Brain microvascular endothelial cell (primary cell): ENCODE measurements at regions not wholly inside any gene's neighbourhood (a gene's known extent, or its start where the extent isn't known, plus 50 kb on each side); places are given as distances from the start of the nearest gene placed in this dataset.

ENCODE experiments used
- DNase-seq: peaks from one replicate; pipeline ENCODE4 v3.0.0-alpha.2; 2020
- H3K27ac ChIP-seq: fragments of 250-450 bp; sonication (Bioruptor Pico); 2 replicates; pipeline ENCODE4 v1.5.1; 2020; ENCODE audit warnings: mild to moderate bottlenecking, moderate library complexity
- H3K27me3 ChIP-seq: fragments of 250-450 bp; sonication (Bioruptor Pico); replicated peaks from 2 replicates; pipeline ENCODE4 v1.5.1; 2020; ENCODE audit warnings: mild to moderate bottlenecking
- H3K36me3 ChIP-seq: fragments of 250-450 bp; sonication (Bioruptor Pico); replicated peaks from 2 replicates; pipeline ENCODE4 v1.5.1; 2020; ENCODE audit warnings: mild to moderate bottlenecking
- H3K4me3 ChIP-seq: 2 replicates; pipeline ENCODE4 v1.5.1; 2011; ENCODE audit warnings: low read depth, mild to moderate bottlenecking, control low read depth, low read length, moderate library complexity
- in situ Hi-C: cut with HindIII; loops from 2 replicates; pipeline ENCODE4 v1.10.0; 2017; ENCODE audit warnings: low sequenced_read_pairs, low pct_ligation_motif_present
- TF ChIP-seq, protein P1 (sequence below): IDR thresholded peaks from 2 replicates; pipeline ENCODE4 v1.5.1; 2011; ENCODE audit warnings: low read depth, mild to moderate bottlenecking, moderate library complexity, low read length, control low read depth, inconsistent platforms; ENCODE audit errors: missing control alignments

DNA sequence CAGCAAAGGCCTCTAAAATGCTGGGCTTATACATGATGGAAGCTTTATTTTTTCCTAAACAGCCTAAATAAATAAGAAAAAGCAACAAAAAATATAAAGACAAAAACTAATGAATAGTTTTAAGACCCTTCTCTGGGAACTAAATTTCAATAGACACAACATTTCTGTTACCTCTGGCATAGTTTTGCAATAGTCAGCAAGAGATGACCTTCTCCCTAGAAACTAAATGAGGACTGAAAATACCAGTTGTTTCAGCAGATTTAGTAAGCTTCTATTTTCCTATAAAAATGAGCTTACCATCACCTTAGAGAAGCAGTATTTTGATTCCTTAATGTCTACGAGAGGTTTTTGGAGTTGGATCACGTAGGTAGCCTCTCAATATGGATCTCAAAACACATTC is 471.4 kb upstream of the NRP1 start:
- no peak for DNase-seq
- Histone ChIP-seq H3K27ac (no peak overlapping the region), H3K4me3 (no peak overlapping the region), H3K27me3 (no peaks in the 10 kb centered on the region), H3K36me3 (no peaks in the 10 kb centered on the region)
- in situ Hi-C loops, result no loop called here
- TF ChIP-seq, protein P1, sequence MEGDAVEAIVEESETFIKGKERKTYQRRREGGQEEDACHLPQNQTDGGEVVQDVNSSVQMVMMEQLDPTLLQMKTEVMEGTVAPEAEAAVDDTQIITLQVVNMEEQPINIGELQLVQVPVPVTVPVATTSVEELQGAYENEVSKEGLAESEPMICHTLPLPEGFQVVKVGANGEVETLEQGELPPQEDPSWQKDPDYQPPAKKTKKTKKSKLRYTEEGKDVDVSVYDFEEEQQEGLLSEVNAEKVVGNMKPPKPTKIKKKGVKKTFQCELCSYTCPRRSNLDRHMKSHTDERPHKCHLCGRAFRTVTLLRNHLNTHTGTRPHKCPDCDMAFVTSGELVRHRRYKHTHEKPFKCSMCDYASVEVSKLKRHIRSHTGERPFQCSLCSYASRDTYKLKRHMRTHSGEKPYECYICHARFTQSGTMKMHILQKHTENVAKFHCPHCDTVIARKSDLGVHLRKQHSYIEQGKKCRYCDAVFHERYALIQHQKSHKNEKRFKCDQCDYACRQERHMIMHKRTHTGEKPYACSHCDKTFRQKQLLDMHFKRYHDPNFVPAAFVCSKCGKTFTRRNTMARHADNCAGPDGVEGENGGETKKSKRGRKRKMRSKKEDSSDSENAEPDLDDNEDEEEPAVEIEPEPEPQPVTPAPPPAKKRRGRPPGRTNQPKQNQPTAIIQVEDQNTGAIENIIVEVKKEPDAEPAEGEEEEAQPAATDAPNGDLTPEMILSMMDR, result no peak

DNA sequence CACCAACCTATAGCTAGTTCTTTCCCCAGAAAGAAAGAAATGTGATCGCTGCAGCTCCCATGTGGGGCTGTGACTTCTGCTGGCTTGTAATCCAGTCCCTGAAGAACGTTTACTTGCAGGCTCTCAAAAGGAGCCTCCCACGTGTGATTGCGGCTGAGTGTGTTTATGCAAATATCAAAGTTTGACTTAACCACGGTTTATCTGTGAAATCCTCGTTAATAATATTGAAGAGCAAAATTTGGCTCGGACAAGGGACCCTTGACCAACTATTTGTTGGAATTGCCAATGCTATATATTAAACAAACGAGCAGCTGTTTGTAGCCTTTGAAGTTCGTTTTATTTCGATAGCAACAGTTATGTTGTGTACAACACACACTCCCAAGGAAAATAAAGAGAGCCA is 470.1 kb upstream of the NRP1 start:
- in situ Hi-C loops, result no loop called here
- TF ChIP-seq, protein P1, result no peak
- no peaks in the 10 kb centered on the region for H3K36me3 ChIP-seq

DNA sequence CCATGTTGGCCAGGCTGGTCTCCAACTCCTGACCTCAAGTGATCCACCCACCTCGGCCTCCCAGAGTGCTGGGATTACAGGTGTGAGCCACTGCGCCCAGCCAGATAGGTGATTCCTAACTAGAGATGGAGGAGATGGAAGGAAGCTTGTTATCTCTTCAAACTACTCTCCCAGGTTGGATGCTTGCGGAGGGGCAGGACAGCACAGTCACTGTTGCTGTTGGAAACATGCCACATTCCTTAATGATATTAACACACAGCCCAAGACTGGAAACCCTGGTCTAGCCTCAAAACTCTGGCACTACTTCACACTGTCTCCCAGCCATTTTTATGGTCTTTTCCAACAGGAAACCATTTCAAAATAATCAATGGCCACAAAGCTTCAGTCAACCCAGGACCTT is 468.8 kb upstream of the NRP1 start:
- no peak overlapping the region for H3K4me3 ChIP-seq
- H3K36me3 ChIP-seq, result no peaks in the 10 kb centered on the region
- TF ChIP-seq, protein P1, result no peak
- DNase-seq, result peak; percentile 83
- no peaks in the 10 kb centered on the region for H3K27me3 ChIP-seq
- no peak overlapping the region for H3K27ac ChIP-seq
- in situ Hi-C loops, result no loop called here

More for the DNA sequence above, 470.1 kb upstream of the NRP1 start:
- Histone ChIP-seq H3K4me3 (no peak overlapping the region), H3K27me3 (no peaks in the 10 kb centered on the region), H3K27ac (no peak overlapping the region)
- DNase-seq, result no peak

DNA sequence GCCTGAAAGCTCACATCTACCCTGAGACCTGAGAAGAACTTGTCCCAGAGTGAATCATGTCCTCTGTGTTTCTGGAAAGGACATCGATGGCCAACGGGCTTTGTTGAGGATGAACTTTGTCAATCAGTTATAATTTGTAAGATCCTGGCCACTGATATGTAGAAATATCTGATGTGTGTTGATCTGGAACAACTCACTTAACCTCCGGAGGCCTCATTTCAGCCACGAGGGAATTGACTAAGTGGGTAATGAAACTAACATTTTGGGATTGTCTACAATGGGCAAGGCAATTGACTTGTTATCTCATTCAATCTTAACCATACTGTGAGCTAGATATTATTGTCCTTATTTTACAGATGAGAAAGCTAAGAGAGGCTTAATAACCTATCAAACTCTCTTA is 468.1 kb upstream of the NRP1 start:
- no peak overlapping the region for H3K4me3 ChIP-seq
- H3K27me3 ChIP-seq, result no peaks in the 10 kb centered on the region
- in situ Hi-C loops, result no loop called here
- DNase-seq, result no peak
- no peak overlapping the region for H3K27ac ChIP-seq
- TF ChIP-seq, protein P1, result no peak
- no peaks in the 10 kb centered on the region for H3K36me3 ChIP-seq

DNA sequence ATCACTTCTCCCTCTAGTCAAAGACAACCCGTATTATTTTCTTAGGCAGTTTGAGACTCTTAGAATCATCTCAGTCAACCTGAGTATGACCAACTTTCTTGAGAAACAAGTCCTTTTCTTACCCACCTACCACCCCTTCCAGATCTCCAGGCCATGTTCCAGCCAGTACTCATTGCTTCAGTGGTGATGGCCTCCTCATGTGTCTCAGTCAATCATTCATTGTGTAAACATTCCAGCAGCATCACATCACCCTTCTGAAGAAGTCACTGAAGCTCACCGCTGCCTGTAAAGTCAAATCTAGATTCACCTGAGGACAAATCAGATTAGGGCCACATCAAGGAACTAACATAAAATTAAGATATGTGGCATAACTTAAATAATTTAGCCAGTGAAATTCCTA is 467.2 kb upstream of the NRP1 start:
- TF ChIP-seq, protein P1, result no peak
- no peak overlapping the region for H3K27ac ChIP-seq
- in situ Hi-C loops, result no loop called here

DNA sequence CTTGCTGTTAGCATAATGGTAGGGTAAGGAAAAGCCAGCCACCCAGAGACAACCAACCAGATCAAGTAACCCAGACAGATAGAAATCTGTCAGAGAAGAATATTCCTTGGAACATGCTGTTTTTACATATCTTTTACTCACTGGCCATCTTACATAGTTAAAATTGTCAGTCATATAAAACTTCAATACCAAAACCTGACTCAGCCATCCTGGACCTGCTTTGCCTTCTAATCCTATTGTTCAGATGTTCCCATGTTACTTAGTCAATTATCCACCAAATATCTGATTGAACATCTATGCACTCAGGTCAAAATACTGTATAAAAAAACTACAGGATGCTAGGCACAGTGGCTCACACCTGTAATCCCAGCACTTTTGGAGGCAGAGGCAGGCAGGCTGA is 466.5 kb upstream of the NRP1 start:
- Histone ChIP-seq H3K36me3 (no peaks in the 10 kb centered on the region), H3K4me3 (no peak overlapping the region)
- in situ Hi-C loops, result no loop called here

More for the DNA sequence above, 467.2 kb upstream of the NRP1 start:
- Histone ChIP-seq H3K27me3 (no peaks in the 10 kb centered on the region), H3K36me3 (no peaks in the 10 kb centered on the region), H3K4me3 (no peak overlapping the region)
- DNase-seq, result peak; percentile 48

More for the DNA sequence above, 466.5 kb upstream of the NRP1 start:
- no peak for DNase-seq
- Histone ChIP-seq H3K27me3 (no peaks in the 10 kb centered on the region), H3K27ac (no peak overlapping the region)
- TF ChIP-seq, protein P1, result no peak
